Chondrocyte (in vitro differentiated cells): ENCODE measurements at regions not wholly inside any gene's neighbourhood (a gene's known extent, or its start where the extent isn't known, plus 50 kb on each side); places are given as distances from the start of the nearest gene placed in this dataset.

Experiments used
- DNase-seq: peaks from one replicate; pipeline ENCODE4 v3.0.0; 2021; ENCODE audit warnings: mixed read lengths, low spot score
- H3K27ac Mint-ChIP-seq: one replicate; pipeline ENCODE4 v1.8.0; 2021; ENCODE audit warnings: mild to moderate bottlenecking, moderate library complexity, mixed read lengths; ENCODE audit not compliant: unreplicated experiment
- H3K27me3 Mint-ChIP-seq: 2 replicates; pipeline ENCODE4 v1.8.0; 2021; ENCODE audit warnings: low read depth, mixed read lengths
- H3K36me3 Mint-ChIP-seq: 2 replicates; pipeline ENCODE4 v1.8.0; 2021; ENCODE audit warnings: low read depth, mixed read lengths
- H3K4me1 Mint-ChIP-seq: 2 replicates; pipeline ENCODE4 v1.8.0; 2021; ENCODE audit warnings: low read depth, mild to moderate bottlenecking, mixed read lengths
- H3K4me3 Mint-ChIP-seq: one replicate; pipeline ENCODE4 v1.8.0; 2021; ENCODE audit warnings: mild to moderate bottlenecking, moderate library complexity, mixed read lengths; ENCODE audit not compliant: unreplicated experiment
- H3K9me3 Mint-ChIP-seq: 2 replicates; pipeline ENCODE4 v1.8.0; 2021; ENCODE audit warnings: low read depth, mixed read lengths
- CTCF ChIP-seq: fragments of 200-600 bp; sonication (generic); IDR thresholded peaks from 2 replicates; pipeline ENCODE4 v1.5.0; 2021; ENCODE audit warnings: antibody characterized with exemption, mild to moderate bottlenecking, moderate library complexity

DNA sequence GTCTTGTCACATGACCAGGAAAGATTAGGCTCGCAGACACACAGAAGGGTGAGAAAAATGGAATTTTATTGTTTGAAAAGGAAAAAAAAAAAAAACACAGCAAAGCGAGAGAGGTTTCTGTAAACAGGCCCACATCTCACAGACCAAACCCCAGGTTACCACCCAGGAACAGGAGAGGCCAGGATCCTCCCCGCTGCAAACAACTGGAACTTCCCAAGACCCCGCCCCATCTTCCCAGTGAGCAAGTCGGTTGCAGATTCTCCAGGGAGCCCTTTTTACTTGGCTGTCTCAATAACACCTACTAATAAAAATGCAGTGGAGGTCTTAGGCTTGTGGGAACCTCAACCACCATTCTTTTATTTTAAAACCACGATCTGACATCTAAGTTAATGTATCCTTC, 84.7 kb upstream of the ETS2 start:
- H3K4me3 Mint-ChIP-seq, result no peak overlapping the region

GRCh38 chr21:38721958-38722357, 83.8 kb upstream of the ETS2 start:
- peaks cover 7% of the 10 kb centered on the region for H3K36me3 Mint-ChIP-seq
- peaks cover 5% of the 10 kb centered on the region for H3K4me1 Mint-ChIP-seq
- H3K27ac Mint-ChIP-seq, result no peak overlapping the region
- H3K9me3 Mint-ChIP-seq, result peaks cover 26% of the 10 kb centered on the region
- no peak for DNase-seq
- TF ChIP-seq CTCF, result no peak
- H3K4me3 Mint-ChIP-seq, result no peak overlapping the region
- H3K27me3 Mint-ChIP-seq, result no peaks in the 10 kb centered on the region

More for the DNA sequence above, 84.7 kb upstream of the ETS2 start:
- peaks cover 14% of the 10 kb centered on the region for H3K4me1 Mint-ChIP-seq
- DNase-seq, result no peak
- H3K9me3 Mint-ChIP-seq, result peaks cover 21% of the 10 kb centered on the region
- TF ChIP-seq CTCF, result no peak
- peaks cover 7% of the 10 kb centered on the region for H3K36me3 Mint-ChIP-seq
- H3K27ac Mint-ChIP-seq, result no peak overlapping the region
- no peaks in the 10 kb centered on the region for H3K27me3 Mint-ChIP-seq

- H3K36me3 Mint-ChIP-seq, result peaks cover 7% of the 10 kb centered on the region
- H3K4me3 Mint-ChIP-seq, result no peak overlapping the region
- peaks cover 26% of the 10 kb centered on the region for H3K9me3 Mint-ChIP-seq
- no peak for TF ChIP-seq CTCF
- H3K4me1 Mint-ChIP-seq, result peaks cover 9% of the 10 kb centered on the region
- DNase-seq, result no peak
- no peaks in the 10 kb centered on the region for H3K27me3 Mint-ChIP-seq
- H3K27ac Mint-ChIP-seq, result no peak overlapping the region
These were observed 80.3 kb upstream of the ETS2 start for GRCh38 chr21:38725196-38726157.

- H3K9me3 Mint-ChIP-seq, result peaks cover 26% of the 10 kb centered on the region
- no peak for TF ChIP-seq CTCF
- no peak for DNase-seq
- no peak overlapping the region for H3K27ac Mint-ChIP-seq
- H3K4me3 Mint-ChIP-seq, result no peak overlapping the region
- H3K36me3 Mint-ChIP-seq, result peaks cover 7% of the 10 kb centered on the region
- peaks cover 10% of the 10 kb centered on the region for H3K4me1 Mint-ChIP-seq
- H3K27me3 Mint-ChIP-seq, result no peaks in the 10 kb centered on the region
These were observed 79.2 kb upstream of the ETS2 start for GRCh38 chr21:38726482-38726881.

DNA sequence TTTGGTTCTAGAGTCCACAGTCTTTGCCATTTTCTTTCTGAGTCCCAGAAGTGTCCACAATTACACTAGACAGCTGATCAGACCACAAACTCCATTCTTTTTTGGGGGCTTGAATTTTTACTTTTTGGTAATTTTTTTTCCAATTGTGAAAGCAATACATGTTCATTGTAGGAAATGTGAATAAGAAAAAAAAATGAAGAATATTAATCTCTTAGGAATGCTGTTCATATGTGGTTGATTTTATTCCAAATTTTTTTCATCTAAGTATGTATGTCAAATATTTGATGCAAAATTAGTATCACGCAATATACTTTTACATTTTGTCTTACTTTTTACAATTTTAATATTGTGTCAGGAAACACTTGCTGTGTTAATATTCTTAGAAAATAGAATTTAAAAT, 76.4 kb upstream of the ETS2 start:
- peaks cover 16% of the 10 kb centered on the region for H3K4me1 Mint-ChIP-seq

More for the DNA sequence above, 76.4 kb upstream of the ETS2 start:
- TF ChIP-seq CTCF, result no peak
- Mint-ChIP-seq H3K4me3 (no peak overlapping the region), H3K9me3 (peaks cover 20% of the 10 kb centered on the region), H3K36me3 (peaks cover 7% of the 10 kb centered on the region), H3K27me3 (no peaks in the 10 kb centered on the region), H3K27ac (no peak overlapping the region)
- DNase-seq, result no peak
